ENCODE measurements at regions not wholly inside any gene's neighbourhood (a gene's known extent, or its start where the extent isn't known, plus 50 kb on each side); places are given as distances from the start of the nearest gene placed in this dataset.
A peak's percentile ranks its signal among the peaks of the same experiment; 100 is the strongest.
"Not testable (repeated sequence)": the region's sequence is repeated elsewhere in the genome, so short reads cannot be mapped to it uniquely, and the experiment has no call there.

GRCh38 chrX:65203545-65203944 is 227.3 kb upstream of the ZC4H2 start:
- DNase-seq (ENCODE audit: low read depth), result no peak
- H3K4me3 ChIP-seq (ENCODE audit: low read depth, low read length), result no peak overlapping the region
- no peak for TF ChIP-seq CTCF (IDR thresholded peaks at IDR 0.05; ENCODE audit: insufficient read depth, low read depth, low read length, missing control alignments)

DNA sequence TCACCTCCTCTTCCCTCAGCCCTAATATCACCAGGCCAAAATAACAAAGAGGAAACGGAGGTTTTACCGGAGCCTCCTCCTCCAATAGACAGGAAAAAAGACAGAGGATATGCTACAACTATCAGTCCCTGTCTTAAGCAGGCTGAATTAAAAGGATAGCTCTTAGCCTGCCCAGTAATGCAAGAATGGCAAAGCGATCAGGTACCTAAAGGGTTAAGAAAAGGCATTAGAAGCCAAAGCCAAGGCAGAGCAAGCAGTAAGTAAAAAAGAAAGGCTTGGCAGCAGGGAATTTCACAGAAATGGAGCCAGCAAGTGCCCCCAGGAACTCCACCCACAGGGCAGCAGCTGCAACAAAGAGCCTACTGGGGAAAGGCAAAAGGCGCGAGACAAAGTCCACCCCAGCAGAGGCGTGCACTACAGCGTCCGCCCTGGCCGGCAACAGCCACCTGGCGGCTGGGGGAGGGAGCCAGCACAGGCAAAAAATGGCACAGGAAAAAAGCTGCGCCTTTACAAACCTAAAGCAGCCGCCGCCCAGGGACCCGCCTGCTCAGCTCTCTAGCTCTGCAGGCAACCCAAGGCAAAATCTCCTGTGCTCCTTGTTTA is 220.6 kb upstream of the ZC4H2 start:
- no peak for TF ChIP-seq CTCF (IDR thresholded peaks at IDR 0.05; ENCODE audit: insufficient read depth, low read depth, low read length, missing control alignments)
- no peak overlapping the region for H3K4me3 ChIP-seq (ENCODE audit: low read depth, low read length)
- peak; percentile 0 for DNase-seq (ENCODE audit: low read depth)

- TF ChIP-seq CTCF (IDR thresholded peaks at IDR 0.05; ENCODE audit: insufficient read depth, low read depth, low read length, missing control alignments), result no peak
- no peak overlapping the region for H3K4me3 ChIP-seq (ENCODE audit: low read depth, low read length)
- no peak for DNase-seq (ENCODE audit: low read depth)
Measured at GRCh38 chrX:65195621-65196020, 219.4 kb upstream of the ZC4H2 start.

GRCh38 chrX:65194547-65194946 is 218.3 kb upstream of the ZC4H2 start:
- H3K4me3 ChIP-seq (ENCODE audit: low read depth, low read length), result no peak overlapping the region
- TF ChIP-seq CTCF (IDR thresholded peaks at IDR 0.05; ENCODE audit: insufficient read depth, low read depth, low read length, missing control alignments), result no peak
- no peak for DNase-seq (ENCODE audit: low read depth)

- DNase-seq (ENCODE audit: low read depth), result not testable (repeated sequence)
Measured at GRCh38 chrX:65163325-65163724, 187.1 kb upstream of the ZC4H2 start.

GRCh38 chrX:65148232-65148631 is 172.0 kb upstream of the ZC4H2 start:
- no peak for TF ChIP-seq CTCF (IDR thresholded peaks at IDR 0.05; ENCODE audit: insufficient read depth, low read depth, low read length, missing control alignments)
- DNase-seq (ENCODE audit: low read depth), result no peak
- no peak overlapping the region for H3K4me3 ChIP-seq (ENCODE audit: low read depth, low read length)

More at GRCh38 chrX:65163325-65163724, 187.1 kb upstream of the ZC4H2 start:
- not testable (repeated sequence) for H3K4me3 ChIP-seq (ENCODE audit: low read depth, low read length)

DNA sequence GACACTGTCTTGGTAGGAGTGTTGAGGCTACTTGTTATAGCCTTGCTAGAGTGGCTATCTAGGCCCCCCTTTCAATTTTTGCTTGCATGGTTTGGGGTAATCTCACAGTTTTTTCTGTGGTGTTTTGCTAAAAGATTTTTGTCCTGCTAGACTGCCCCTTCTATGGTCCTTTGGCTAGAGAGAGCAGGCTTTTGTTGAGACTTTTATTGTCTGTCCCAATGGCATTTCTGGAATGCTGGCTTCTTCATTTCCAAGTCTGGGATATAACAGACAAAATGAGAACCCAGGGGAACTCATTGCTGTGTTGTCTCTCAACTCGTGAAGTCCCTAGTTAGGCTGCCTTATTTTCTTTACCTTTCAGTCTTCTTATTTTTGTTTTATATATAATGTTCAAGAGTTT is 160.2 kb upstream of the ZC4H2 start:
- no peak for DNase-seq (ENCODE audit: low read depth)
- H3K4me3 ChIP-seq (ENCODE audit: low read depth, low read length), result no peak overlapping the region
- TF ChIP-seq CTCF (IDR thresholded peaks at IDR 0.05; ENCODE audit: insufficient read depth, low read depth, low read length, missing control alignments), result no peak

All from GM12865 (cell line).